Heart left ventricle (tissue), 13 donors: ENCODE measurements at regions not wholly inside any gene's neighbourhood (a gene's known extent, or its start where the extent isn't known, plus 50 kb on each side); places are given as distances from the start of the nearest gene placed in this dataset.

Experiments
- CTCF ChIP-seq, 12 donors: fragments of 200-600 bp; sonication (generic) in 4 of 12; IDR thresholded peaks; one replicate each; pipeline versions ENCODE4 v1.5.0 to v1.8.0; 2018 to 2022; ENCODE audit warnings: antibody characterized with exemption in 12 of 12, mild to moderate bottlenecking in 5 of 12
- POLR2A ChIP-seq, 2 donors: fragments of 450-650 bp; IDR thresholded peaks; one replicate each; pipeline ENCODE4 v1.6.1; 2017; ENCODE audit warnings: antibody characterized with exemption in 2 of 2, mild to moderate bottlenecking in 2 of 2, moderate library complexity in 2 of 2
- donor health status: ischemic (EF 13 %, LVEDD 7.1; RV severe dilation, severe dysfunction).
- donor health status: DM: no; HTN: yes; CAD: no.
- donor health status: DM: no; HTN: no; CAD: no.
- donor health status: ischemic (EF 25% LVEDD 6.9; RV normal size, moderate dysfunction).
- donor health status: ischemic (EF 25% LVEDD 5.7; RV mildly dilated, moderate dysfunction).
- donor health status: ischemic (EF 35%, LVEDD 5.7; RV mildly dilated, moderate dysfunction).
- donor health status: nonischemic (EF 11% LVEDD 7.7; RV severe dilation, severe dysfunction).
- donor health status: DM: yes; HTN: yes; CAD: no.
- donor health status: PGD.
- donor health status: ischemic (EF 29% LVEDD 5.4; RV normal size, mild dysfunction).
- donor health status: nonischemic (EF 23%, LVEDD 6.1; RV moderate dilation, normal function).

GRCh38 chr9:7988644-7989280 is 189.2 kb upstream of the DMAC1 start:
- TF ChIP-seq CTCF (IDR thresholded peaks at IDR 0.05): no peak
- no peak for TF ChIP-seq POLR2A (IDR thresholded peaks at IDR 0.05)
